H9 (cell line): ENCODE measurements at regions not wholly inside any gene's neighbourhood (a gene's known extent, or its start where the extent isn't known, plus 50 kb on each side); places are given as distances from the start of the nearest gene placed in this dataset.

Experiments used
- DNase-seq: peaks from one replicate; pipeline ENCODE4 v3.0.0-alpha.2; 2017
- H2AFZ ChIP-seq: one replicate; pipeline ENCODE4 v1.6.1; 2013; ENCODE audit warnings: mild to moderate bottlenecking, low read length, control low read depth, moderate library complexity
- H2AK5ac ChIP-seq: 2 replicates; pipeline ENCODE4 v1.6.1; 2013; ENCODE audit warnings: low read length, control low read depth, mixed read lengths; ENCODE audit not compliant: insufficient read length
- H2BK120ac ChIP-seq: one replicate; pipeline ENCODE4 v1.6.1; 2013; ENCODE audit warnings: low read depth, mild to moderate bottlenecking, low read length, control low read depth, inconsistent platforms; ENCODE audit not compliant: poor library complexity, severe bottlenecking
- H2BK12ac ChIP-seq: 2 replicates; pipeline ENCODE4 v1.6.1; 2013; ENCODE audit warnings: low read length, control low read depth, mixed read lengths, low read depth; ENCODE audit not compliant: insufficient read length
- H2BK15ac ChIP-seq: 2 replicates; pipeline ENCODE4 v1.6.1; 2013; ENCODE audit warnings: low read depth, low read length, control low read depth
- H2BK20ac ChIP-seq: one replicate; pipeline ENCODE4 v1.6.1; 2013; ENCODE audit warnings: low read depth, mild to moderate bottlenecking, low read length, control low read depth, inconsistent platforms; ENCODE audit not compliant: poor library complexity, severe bottlenecking
- H2BK5ac ChIP-seq: 2 replicates; pipeline ENCODE4 v1.6.1; 2013; ENCODE audit warnings: low read length, control low read depth, mixed read lengths; ENCODE audit not compliant: insufficient read length
- H3K14ac ChIP-seq: 2 replicates; pipeline ENCODE4 v1.6.1; 2013; ENCODE audit warnings: low read length, control low read depth; ENCODE audit not compliant: insufficient read depth
- H3K18ac ChIP-seq: 2 replicates; pipeline ENCODE4 v1.6.1; 2013; ENCODE audit warnings: low read depth, mild to moderate bottlenecking, mixed read lengths, low read length, control low read depth; ENCODE audit not compliant: insufficient read length
- H3K23ac ChIP-seq: 2 replicates; pipeline ENCODE4 v1.6.1; 2013; ENCODE audit warnings: low read length, control low read depth, mixed read lengths, low read depth; ENCODE audit not compliant: insufficient read length
- H3K23me2 ChIP-seq: 2 replicates; pipeline ENCODE4 v1.6.1; 2013; ENCODE audit warnings: low read depth, mild to moderate bottlenecking, mixed read lengths, low read length, control low read depth; ENCODE audit not compliant: insufficient read length, poor library complexity, severe bottlenecking
- H3K27ac ChIP-seq: 2 replicates; pipeline ENCODE4 v1.5.1; 2013; ENCODE audit warnings: low read length, control low read depth, mixed read lengths, low read depth; ENCODE audit not compliant: insufficient read length
- H3K27me3 ChIP-seq: 2 replicates; pipeline ENCODE4 v1.6.1; 2013; ENCODE audit warnings: low read length, control low read depth, inconsistent platforms; ENCODE audit not compliant: insufficient read depth
- H3K4ac ChIP-seq: 2 replicates; pipeline ENCODE4 v1.6.1; 2013; ENCODE audit warnings: low read depth, mild to moderate bottlenecking, control low read depth, inconsistent platforms, low read length, moderate library complexity
- H3K4me1 ChIP-seq: 2 replicates; pipeline ENCODE4 v1.6.1; 2013; ENCODE audit warnings: low read length, control low read depth, inconsistent platforms; ENCODE audit not compliant: insufficient read depth
- H3K4me2 ChIP-seq: 2 replicates; pipeline ENCODE4 v1.6.1; 2013; ENCODE audit warnings: low read length, control low read depth, mixed read lengths; ENCODE audit not compliant: insufficient read length, insufficient read depth
- H3K56ac ChIP-seq: 2 replicates; pipeline ENCODE4 v1.6.1; 2013; ENCODE audit warnings: low read depth, mild to moderate bottlenecking, mixed read lengths, low read length, control low read depth; ENCODE audit not compliant: insufficient read length
- H3K79me1 ChIP-seq: 2 replicates; pipeline ENCODE4 v1.6.1; 2013; ENCODE audit warnings: low read depth, mild to moderate bottlenecking, moderate library complexity, low read length, control low read depth, inconsistent platforms; ENCODE audit not compliant: insufficient read depth, poor library complexity, severe bottlenecking
- H3K79me2 ChIP-seq: 2 replicates; pipeline ENCODE4 v1.6.1; 2013; ENCODE audit warnings: low read length, control low read depth, inconsistent platforms; ENCODE audit not compliant: insufficient read depth
- H3K9ac ChIP-seq: 2 replicates; pipeline ENCODE4 v1.6.1; 2013; ENCODE audit warnings: low read length, control low read depth, mixed read lengths; ENCODE audit not compliant: insufficient read length; ENCODE audit errors: extremely low read depth
- H3K9me3 ChIP-seq: one replicate; pipeline ENCODE4 v1.6.1; 2013; ENCODE audit warnings: low read depth, low read length, inconsistent platforms; ENCODE audit not compliant: control insufficient read depth
- H3T11ph ChIP-seq: one replicate; pipeline ENCODE4 v1.6.1; 2013; ENCODE audit warnings: mild to moderate bottlenecking, low read length, control low read depth, inconsistent platforms
- H4K20me1 ChIP-seq: one replicate; pipeline ENCODE4 v1.6.1; 2013; ENCODE audit not compliant: control insufficient read depth, insufficient read length, insufficient read depth
- H4K5ac ChIP-seq: 2 replicates; pipeline ENCODE4 v1.6.1; 2013; ENCODE audit warnings: low read depth, mild to moderate bottlenecking, mixed read lengths, low read length, control low read depth; ENCODE audit not compliant: insufficient read length
- H4K8ac ChIP-seq: replicated peaks from 2 replicates; pipeline ENCODE4 v1.6.1; 2013; ENCODE audit warnings: low read length, control low read depth, mixed read lengths, low read depth; ENCODE audit not compliant: insufficient read length
- H4K91ac ChIP-seq: 2 replicates; pipeline ENCODE4 v1.6.1; 2013; ENCODE audit warnings: low read depth, mild to moderate bottlenecking, moderate library complexity, mixed read lengths, low read length, control low read depth; ENCODE audit not compliant: insufficient read length
- H3K27ac Mint-ChIP-seq, 3 experiments: 2 replicates in 2 of 3; 3 replicates in 1 of 3; pipeline ENCODE4 v1.8.0; 2020 to 2021; ENCODE audit warnings: mixed read lengths in 3 of 3, mild to moderate bottlenecking in 1 of 3, moderate library complexity in 1 of 3
- H3K27me3 Mint-ChIP-seq: 2 replicates; pipeline ENCODE4 v1.8.0; 2021; ENCODE audit warnings: low read depth, mild to moderate bottlenecking, moderate library complexity, mixed read lengths
- H3K36me3 Mint-ChIP-seq, 3 experiments: 2 replicates in 2 of 3; 3 replicates in 1 of 3; pipeline ENCODE4 v1.8.0; 2020 to 2021; ENCODE audit warnings: low read depth in 3 of 3, mixed read lengths in 3 of 3; ENCODE audit not compliant: insufficient read depth in 1 of 3
- H3K4me1 Mint-ChIP-seq, 2 experiments: 2 replicates each; pipeline ENCODE4 v1.8.0; 2020; ENCODE audit warnings: mixed read lengths in 2 of 2
- H3K4me3 Mint-ChIP-seq, 2 experiments: 2 replicates in 1 of 2; 3 replicates in 1 of 2; pipeline ENCODE4 v1.8.0; 2020 to 2021; ENCODE audit warnings: mild to moderate bottlenecking in 2 of 2, mixed read lengths in 2 of 2, moderate library complexity in 1 of 2
- H3K9me3 Mint-ChIP-seq, 2 experiments: 2 replicates in 1 of 2; 3 replicates in 1 of 2; pipeline ENCODE4 v1.8.0; 2020; ENCODE audit warnings: mild to moderate bottlenecking in 2 of 2, mixed read lengths in 2 of 2, moderate library complexity in 1 of 2
- WGBS: extraction: QIAGEN DNeasy Blood & Tissue Kit; methylation state at CpG from one replicate; pipeline ENCODE4 v1.1.7; 2013; ENCODE audit warnings: missing lambda C conversion rate, low lambda C conversion rate, mixed read lengths; ENCODE audit not compliant: insufficient read length; ENCODE audit errors: extremely low coverage; 5-methylcytosine and 5-hydroxymethylcytosine counted together
- TF ChIP-seq, protein P1 (sequence below): fragments of 200-600 bp; sonication (generic); conservative IDR thresholded peaks from 3 replicates; pipeline ENCODE4 v1.8.0; 2021; ENCODE audit warnings: antibody characterized with exemption, mild to moderate bottlenecking

- H3K4me1 ChIP-seq: no peaks in the 10 kb centered on the region
- peaks cover 2% of the 10 kb centered on the region; the same call in 1 of the 2 replicates for H3K27me3 Mint-ChIP-seq
- H3K4me2 ChIP-seq: no peak overlapping the region
- H3K9me3 Mint-ChIP-seq: peaks cover 0 to 4% of the 10 kb centered on the region in 2 experiments; a peak in 2 of 5 replicates
- no peak overlapping the region for H2BK120ac ChIP-seq
- no peak overlapping the region for H4K5ac ChIP-seq
- no peak overlapping the region for H4K8ac ChIP-seq
- H2BK20ac ChIP-seq: no peak overlapping the region
- H4K20me1 ChIP-seq: no peaks in the 10 kb centered on the region
- H2BK12ac ChIP-seq: no peak overlapping the region
- H3T11ph ChIP-seq: no peak overlapping the region
- peak overlapping the region in 1 of 3 experiments; percentile 53; a peak in 1 of 7 replicates for H3K27ac Mint-ChIP-seq
- TF ChIP-seq, protein P1, sequence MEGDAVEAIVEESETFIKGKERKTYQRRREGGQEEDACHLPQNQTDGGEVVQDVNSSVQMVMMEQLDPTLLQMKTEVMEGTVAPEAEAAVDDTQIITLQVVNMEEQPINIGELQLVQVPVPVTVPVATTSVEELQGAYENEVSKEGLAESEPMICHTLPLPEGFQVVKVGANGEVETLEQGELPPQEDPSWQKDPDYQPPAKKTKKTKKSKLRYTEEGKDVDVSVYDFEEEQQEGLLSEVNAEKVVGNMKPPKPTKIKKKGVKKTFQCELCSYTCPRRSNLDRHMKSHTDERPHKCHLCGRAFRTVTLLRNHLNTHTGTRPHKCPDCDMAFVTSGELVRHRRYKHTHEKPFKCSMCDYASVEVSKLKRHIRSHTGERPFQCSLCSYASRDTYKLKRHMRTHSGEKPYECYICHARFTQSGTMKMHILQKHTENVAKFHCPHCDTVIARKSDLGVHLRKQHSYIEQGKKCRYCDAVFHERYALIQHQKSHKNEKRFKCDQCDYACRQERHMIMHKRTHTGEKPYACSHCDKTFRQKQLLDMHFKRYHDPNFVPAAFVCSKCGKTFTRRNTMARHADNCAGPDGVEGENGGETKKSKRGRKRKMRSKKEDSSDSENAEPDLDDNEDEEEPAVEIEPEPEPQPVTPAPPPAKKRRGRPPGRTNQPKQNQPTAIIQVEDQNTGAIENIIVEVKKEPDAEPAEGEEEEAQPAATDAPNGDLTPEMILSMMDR: no peak
- H3K23ac ChIP-seq: no peak overlapping the region
- H3K9me3 ChIP-seq: no peaks in the 10 kb centered on the region
- no peaks in the 10 kb centered on the region for H3K79me1 ChIP-seq
- no peaks in the 10 kb centered on the region for H3K27me3 ChIP-seq
- H2BK5ac ChIP-seq: no peak overlapping the region
- no peak overlapping the region for H3K56ac ChIP-seq
- H3K4me3 Mint-ChIP-seq: no peak overlapping the region
- no peak overlapping the region for H2BK15ac ChIP-seq
- no peak overlapping the region for H2AFZ ChIP-seq
- no peak overlapping the region for H3K14ac ChIP-seq
- H3K23me2 ChIP-seq: no peaks in the 10 kb centered on the region
- H3K9ac ChIP-seq: no peak overlapping the region
- H3K36me3 Mint-ChIP-seq: peaks cover 0 to 11% (median 2%) of the 10 kb centered on the region in 3 experiments; a peak in 2 of 7 replicates
- no peak overlapping the region for H2AK5ac ChIP-seq
- H3K79me2 ChIP-seq: no peaks in the 10 kb centered on the region
- H3K4ac ChIP-seq: no peak overlapping the region
- DNase-seq: no peak
- H4K91ac ChIP-seq: no peak overlapping the region
- H3K18ac ChIP-seq: no peak overlapping the region
- H3K4me1 Mint-ChIP-seq: peaks cover 11 to 13% of the 10 kb centered on the region in 2 experiments
- no peak overlapping the region for H3K27ac ChIP-seq
- no CpG with 5 or more reads among the region's 7 CpGs for WGBS
Observed at GRCh38 chr16:11452298-11452697, 107.0 kb downstream of the RMI2 start.
